Lower lobe of right lung (tissue), 2 donors: ENCODE measurements at regions not wholly inside any gene's neighbourhood (a gene's known extent, or its start where the extent isn't known, plus 50 kb on each side); places are given as distances from the start of the nearest gene placed in this dataset.

Source experiments
- ATAC-seq, 2 donors: fragments of 200-7000 bp; cut with Tn5 transposase; one replicate each; pipeline ENCODE4 v1.9.1; 2020 to 2022; ENCODE audit warnings: mild to moderate bottlenecking in 2 of 2, moderate library complexity in 2 of 2
- DNase-seq: peaks from one replicate; pipeline ENCODE4 v3.0.0-alpha.2; 2020
- H3K27ac ChIP-seq: fragments of 200-600 bp; one replicate; pipeline ENCODE4 v1.8.0; 2022
- H3K27me3 ChIP-seq: fragments of 200-600 bp; one replicate; pipeline ENCODE4 v1.8.0; 2022; ENCODE audit warnings: low read depth
- H3K36me3 ChIP-seq: fragments of 200-600 bp; one replicate; pipeline ENCODE4 v1.8.0; 2022; ENCODE audit warnings: mild to moderate bottlenecking
- H3K4me1 ChIP-seq: fragments of 200-600 bp; one replicate; pipeline ENCODE4 v1.8.0; 2022
- H3K4me3 ChIP-seq: fragments of 200-600 bp; one replicate; pipeline ENCODE4 v1.8.0; 2022; ENCODE audit warnings: mild to moderate bottlenecking
- H3K9me3 ChIP-seq: fragments of 200-600 bp; one replicate; pipeline ENCODE4 v1.8.0; 2022
- CTCF ChIP-seq: fragments of 200-600 bp; IDR thresholded peaks from one replicate; pipeline ENCODE4 v1.8.0; 2022; ENCODE audit warnings: antibody characterized with exemption, mild to moderate bottlenecking
- intact Hi-C: fragments of 100-400 bp; cut with DNase I; formaldehyde crosslinking; loops from one replicate; pipeline ENCODE4 v1.11.0; 2022
- donor health status: DM: no; HTN: yes; CAD: no; lungs with severe emphysema.

GRCh38 chr1:222098404-222098803 is 356.5 kb upstream of the DUSP10 start:
- intact Hi-C loops, result no loop called here
- no peak for ATAC-seq
- DNase-seq, result no peak

GRCh38 chr1:222097588-222097987 is 355.7 kb upstream of the DUSP10 start:
- Histone ChIP-seq H3K36me3 (no peaks in the 10 kb centered on the region), H3K4me1 (no peaks in the 10 kb centered on the region), H3K9me3 (no peaks in the 10 kb centered on the region), H3K4me3 (no peak overlapping the region), H3K27ac (no peak overlapping the region), H3K27me3 (no peaks in the 10 kb centered on the region)
- DNase-seq, result no peak
- no peak for TF ChIP-seq CTCF
- intact Hi-C loops, result no loop called here
- no peak for ATAC-seq

More at GRCh38 chr1:222098404-222098803, 356.5 kb upstream of the DUSP10 start:
- Histone ChIP-seq H3K27me3 (no peaks in the 10 kb centered on the region), H3K4me3 (no peak overlapping the region), H3K36me3 (no peaks in the 10 kb centered on the region), H3K4me1 (no peaks in the 10 kb centered on the region), H3K27ac (no peak overlapping the region), H3K9me3 (no peaks in the 10 kb centered on the region)
- no peak for TF ChIP-seq CTCF

- H3K4me1 ChIP-seq, result no peaks in the 10 kb centered on the region
- no peaks in the 10 kb centered on the region for H3K36me3 ChIP-seq
- intact Hi-C loops, result no loop called here
- no peaks in the 10 kb centered on the region for H3K27me3 ChIP-seq
- no peak overlapping the region for H3K4me3 ChIP-seq
- H3K27ac ChIP-seq, result no peak overlapping the region
- ATAC-seq (no peak), DNase-seq (no peak)
- no peaks in the 10 kb centered on the region for H3K9me3 ChIP-seq
- no peak for TF ChIP-seq CTCF
Measured at GRCh38 chr1:222096883-222097282, 355.0 kb upstream of the DUSP10 start.

- H3K36me3 ChIP-seq, result no peaks in the 10 kb centered on the region
- intact Hi-C loops, result no loop called here
- no peaks in the 10 kb centered on the region for H3K27me3 ChIP-seq
- H3K4me3 ChIP-seq, result no peak overlapping the region
- no peaks in the 10 kb centered on the region for H3K9me3 ChIP-seq
- no peak for TF ChIP-seq CTCF
- no peak for DNase-seq
- H3K27ac ChIP-seq, result no peak overlapping the region
- no peak for ATAC-seq
- no peaks in the 10 kb centered on the region for H3K4me1 ChIP-seq
Measured at GRCh38 chr1:222096476-222096772, 354.5 kb upstream of the DUSP10 start.

- intact Hi-C loops, result no loop called here
- Histone ChIP-seq H3K27ac (no peak overlapping the region), H3K4me1 (no peaks in the 10 kb centered on the region), H3K27me3 (no peaks in the 10 kb centered on the region), H3K9me3 (no peaks in the 10 kb centered on the region), H3K4me3 (no peak overlapping the region), H3K36me3 (no peaks in the 10 kb centered on the region)
- TF ChIP-seq CTCF, result peak; percentile 83
- DNase-seq, result no peak
- ATAC-seq, result peak; percentile 66 to 75
Measured at GRCh38 chr1:222095606-222096475, 354.0 kb upstream of the DUSP10 start.
